ENCODE measurements at regions not wholly inside any gene's neighbourhood (a gene's known extent, or its start where the extent isn't known, plus 50 kb on each side); places are given as distances from the start of the nearest gene placed in this dataset.

DNA sequence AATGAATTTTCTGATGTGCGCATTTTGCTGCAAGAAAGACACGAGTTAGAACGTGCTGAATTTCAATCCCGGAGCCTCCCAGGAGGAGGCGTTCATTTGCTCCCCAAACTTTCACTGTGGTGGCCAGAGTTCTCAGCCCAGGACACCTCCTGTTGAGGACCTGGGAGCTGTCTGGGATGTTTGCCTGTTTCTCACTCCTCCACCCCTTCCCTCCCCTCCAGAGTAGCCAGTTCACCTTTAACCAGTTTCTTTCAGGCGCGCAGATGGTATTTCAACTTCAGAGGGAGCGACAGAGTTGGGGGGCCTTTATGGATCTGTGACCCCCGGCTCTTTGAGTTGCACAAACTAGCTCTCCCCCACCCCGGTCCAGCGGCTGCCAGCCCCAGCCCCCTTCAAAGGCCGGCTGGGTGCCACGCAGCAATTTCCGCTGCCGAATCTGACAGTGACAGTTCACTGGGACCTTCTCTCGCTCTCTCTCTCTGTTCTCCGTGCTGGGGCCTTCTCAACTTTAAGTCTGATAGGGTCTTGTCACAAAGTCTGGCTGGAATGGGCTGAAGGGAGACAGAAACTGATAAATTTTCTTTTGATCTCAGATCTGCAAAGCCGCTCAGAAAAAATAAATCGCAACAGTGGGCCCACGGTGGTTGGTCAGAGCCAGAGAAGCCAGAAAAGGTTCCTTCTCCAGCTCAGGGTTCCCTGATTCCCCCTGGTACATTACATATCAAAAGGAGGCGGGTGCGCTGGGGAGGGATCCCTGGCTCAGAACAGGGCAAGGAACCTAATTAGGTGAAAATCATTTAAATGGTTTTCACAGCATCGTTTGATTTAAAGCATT is 100.0 kb upstream of the STX18 start:
- TF ChIP-seq WT1 (tag by site-specific recombination; IDR thresholded peaks at IDR 0.05) (no peak), SCRT2 (tag by site-specific recombination; IDR thresholded peaks at IDR 0.05) (no peak), MEIS1 (CRISPR knock-in tag; IDR thresholded peaks at IDR 0.05; ENCODE audit: borderline replicate concordance) (no peak), ZNF654 (tag by site-specific recombination; IDR thresholded peaks at IDR 0.05; ENCODE audit: low read depth) (no peak), ZNF174 (tag by site-specific recombination; IDR thresholded peaks at IDR 0.05) (no peak), GLIS1 (tag by site-specific recombination; IDR thresholded peaks at IDR 0.05) (no peak), ZFP69B (tag by site-specific recombination; IDR thresholded peaks at IDR 0.05) (no peak), GLI4 (tag by site-specific recombination; IDR thresholded peaks at IDR 0.05) (no peak), ZSCAN23 (tag by site-specific recombination; IDR thresholded peaks at IDR 0.05) (no peak), ZNF335 (tag by site-specific recombination; conservative IDR thresholded peaks at IDR 0.05) (no peak), ZNF768 (tag by site-specific recombination; IDR thresholded peaks at IDR 0.05) (no peak), ZNF514 (tag by site-specific recombination; IDR thresholded peaks at IDR 0.05) (no peak), FEZF1 (tag by site-specific recombination; IDR thresholded peaks at IDR 0.05) (no peak), BCL11A (tag by site-specific recombination; IDR thresholded peaks at IDR 0.05; ENCODE audit: low read depth) (no peak), ZNF10 (tag by site-specific recombination; IDR thresholded peaks at IDR 0.05) (no peak), ZNF23 (tag by site-specific recombination; IDR thresholded peaks at IDR 0.05; ENCODE audit: borderline replicate concordance) (no peak), ZNF214 (tag by site-specific recombination; IDR thresholded peaks at IDR 0.05; ENCODE audit: borderline replicate concordance) (no peak)
- TF ChIP-seq, protein P1, sequence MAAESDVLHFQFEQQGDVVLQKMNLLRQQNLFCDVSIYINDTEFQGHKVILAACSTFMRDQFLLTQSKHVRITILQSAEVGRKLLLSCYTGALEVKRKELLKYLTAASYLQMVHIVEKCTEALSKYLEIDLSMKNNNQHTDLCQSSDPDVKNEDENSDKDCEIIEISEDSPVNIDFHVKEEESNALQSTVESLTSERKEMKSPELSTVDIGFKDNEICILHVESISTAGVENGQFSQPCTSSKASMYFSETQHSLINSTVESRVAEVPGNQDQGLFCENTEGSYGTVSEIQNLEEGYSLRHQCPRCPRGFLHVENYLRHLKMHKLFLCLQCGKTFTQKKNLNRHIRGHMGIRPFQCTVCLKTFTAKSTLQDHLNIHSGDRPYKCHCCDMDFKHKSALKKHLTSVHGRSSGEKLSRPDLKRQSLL (tag by site-specific recombination; IDR thresholded peaks at IDR 0.05), result no peak
- TF ChIP-seq, protein P2, sequence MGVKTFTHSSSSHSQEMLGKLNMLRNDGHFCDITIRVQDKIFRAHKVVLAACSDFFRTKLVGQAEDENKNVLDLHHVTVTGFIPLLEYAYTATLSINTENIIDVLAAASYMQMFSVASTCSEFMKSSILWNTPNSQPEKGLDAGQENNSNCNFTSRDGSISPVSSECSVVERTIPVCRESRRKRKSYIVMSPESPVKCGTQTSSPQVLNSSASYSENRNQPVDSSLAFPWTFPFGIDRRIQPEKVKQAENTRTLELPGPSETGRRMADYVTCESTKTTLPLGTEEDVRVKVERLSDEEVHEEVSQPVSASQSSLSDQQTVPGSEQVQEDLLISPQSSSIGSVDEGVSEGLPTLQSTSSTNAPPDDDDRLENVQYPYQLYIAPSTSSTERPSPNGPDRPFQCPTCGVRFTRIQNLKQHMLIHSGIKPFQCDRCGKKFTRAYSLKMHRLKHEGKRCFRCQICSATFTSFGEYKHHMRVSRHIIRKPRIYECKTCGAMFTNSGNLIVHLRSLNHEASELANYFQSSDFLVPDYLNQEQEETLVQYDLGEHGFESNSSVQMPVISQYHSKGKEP (tag by site-specific recombination; IDR thresholded peaks at IDR 0.05), result no peak
- Histone ChIP-seq H3K36me3 (ENCODE audit: control insufficient read depth in 2 of 2, insufficient read depth in 1 of 2, low read length in 2 of 2) (no peaks in the 10 kb centered on the region), H3K4me3 (ENCODE audit: low read depth, low read length) (no peak overlapping the region), H3K27ac (ENCODE audit: extremely low read depth, low read depth, low read length) (no peak overlapping the region), H3K4me1 (ENCODE audit: control insufficient read depth, insufficient read depth, low read length) (no peaks in the 10 kb centered on the region), H3K9me3 (ENCODE audit: control insufficient read depth, insufficient read depth, low read depth, low read length) (no peaks in the 10 kb centered on the region)
- CTCF ChIA-PET, result no interaction called here
- POLR2A ChIA-PET, result no interaction called here

DNA sequence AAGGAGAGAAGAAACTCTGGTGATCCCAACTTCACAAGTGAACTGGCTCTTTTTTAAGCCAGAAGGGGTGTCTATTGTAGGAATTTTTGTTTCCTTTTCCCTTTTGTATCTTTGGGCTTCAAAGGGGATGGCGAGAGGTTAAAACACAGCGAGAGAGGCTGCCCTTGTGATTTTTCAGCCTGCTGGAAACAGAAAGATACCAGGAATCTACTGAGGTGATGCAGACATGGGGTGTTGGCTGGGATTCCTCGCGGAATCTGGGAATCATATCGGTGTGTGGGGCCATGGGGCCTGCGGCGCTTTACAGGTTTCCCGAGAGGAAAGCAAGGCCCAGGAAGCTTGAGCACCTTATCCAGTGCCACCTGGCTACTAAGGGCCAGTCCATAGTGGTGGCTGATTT is 99.4 kb upstream of the STX18 start:
- ChIA-PET POLR2A (no interaction called here), CTCF (no interaction called here)
- H3K4me1 ChIP-seq (ENCODE audit: control insufficient read depth, insufficient read depth, low read length), result no peaks in the 10 kb centered on the region
- H3K4me3 ChIP-seq (ENCODE audit: low read depth, low read length), result no peak overlapping the region
- H3K36me3 ChIP-seq (ENCODE audit: control insufficient read depth in 2 of 2, insufficient read depth in 1 of 2, low read length in 2 of 2), result no peaks in the 10 kb centered on the region
- H3K27ac ChIP-seq (ENCODE audit: extremely low read depth, low read depth, low read length), result no peak overlapping the region
- no peaks in the 10 kb centered on the region for H3K9me3 ChIP-seq (ENCODE audit: control insufficient read depth, insufficient read depth, low read depth, low read length)
- TF ChIP-seq, protein P3, sequence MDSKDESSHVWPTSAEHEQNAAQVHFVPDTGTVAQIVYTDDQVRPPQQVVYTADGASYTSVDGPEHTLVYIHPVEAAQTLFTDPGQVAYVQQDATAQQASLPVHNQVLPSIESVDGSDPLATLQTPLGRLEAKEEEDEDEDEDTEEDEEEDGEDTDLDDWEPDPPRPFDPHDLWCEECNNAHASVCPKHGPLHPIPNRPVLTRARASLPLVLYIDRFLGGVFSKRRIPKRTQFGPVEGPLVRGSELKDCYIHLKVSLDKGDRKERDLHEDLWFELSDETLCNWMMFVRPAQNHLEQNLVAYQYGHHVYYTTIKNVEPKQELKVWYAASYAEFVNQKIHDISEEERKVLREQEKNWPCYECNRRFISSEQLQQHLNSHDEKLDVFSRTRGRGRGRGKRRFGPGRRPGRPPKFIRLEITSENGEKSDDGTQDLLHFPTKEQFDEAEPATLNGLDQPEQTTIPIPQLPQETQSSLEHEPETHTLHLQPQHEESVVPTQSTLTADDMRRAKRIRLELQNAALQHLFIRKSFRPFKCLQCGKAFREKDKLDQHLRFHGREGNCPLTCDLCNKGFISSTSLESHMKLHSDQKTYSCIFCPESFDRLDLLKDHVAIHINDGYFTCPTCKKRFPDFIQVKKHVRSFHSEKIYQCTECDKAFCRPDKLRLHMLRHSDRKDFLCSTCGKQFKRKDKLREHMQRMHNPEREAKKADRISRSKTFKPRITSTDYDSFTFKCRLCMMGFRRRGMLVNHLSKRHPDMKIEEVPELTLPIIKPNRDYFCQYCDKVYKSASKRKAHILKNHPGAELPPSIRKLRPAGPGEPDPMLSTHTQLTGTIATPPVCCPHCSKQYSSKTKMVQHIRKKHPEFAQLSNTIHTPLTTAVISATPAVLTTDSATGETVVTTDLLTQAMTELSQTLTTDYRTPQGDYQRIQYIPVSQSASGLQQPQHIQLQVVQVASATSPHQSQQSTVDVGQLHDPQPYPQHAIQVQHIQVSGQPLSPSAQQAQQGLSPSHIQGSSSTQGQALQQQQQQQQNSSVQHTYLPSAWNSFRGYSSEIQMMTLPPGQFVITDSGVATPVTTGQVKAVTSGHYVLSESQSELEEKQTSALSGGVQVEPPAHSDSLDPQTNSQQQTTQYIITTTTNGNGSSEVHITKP (tag by site-specific recombination; IDR thresholded peaks at IDR 0.05), result no peak
- TF ChIP-seq SP7 (tag by site-specific recombination; IDR thresholded peaks at IDR 0.05), result no peak
- no peak for TF ChIP-seq ZNF274 (IDR thresholded peaks at IDR 0.05; ENCODE audit: low read length)
- TF ChIP-seq ZNF274 (tag by site-specific recombination; IDR thresholded peaks at IDR 0.05; ENCODE audit: borderline replicate concordance), result no peak
- TF ChIP-seq ZNF366 (tag by site-specific recombination; conservative IDR thresholded peaks at IDR 0.05), result no peak
- TF ChIP-seq ZNF658 (tag by site-specific recombination; IDR thresholded peaks at IDR 0.05), result no peak
- TF ChIP-seq, protein P4, sequence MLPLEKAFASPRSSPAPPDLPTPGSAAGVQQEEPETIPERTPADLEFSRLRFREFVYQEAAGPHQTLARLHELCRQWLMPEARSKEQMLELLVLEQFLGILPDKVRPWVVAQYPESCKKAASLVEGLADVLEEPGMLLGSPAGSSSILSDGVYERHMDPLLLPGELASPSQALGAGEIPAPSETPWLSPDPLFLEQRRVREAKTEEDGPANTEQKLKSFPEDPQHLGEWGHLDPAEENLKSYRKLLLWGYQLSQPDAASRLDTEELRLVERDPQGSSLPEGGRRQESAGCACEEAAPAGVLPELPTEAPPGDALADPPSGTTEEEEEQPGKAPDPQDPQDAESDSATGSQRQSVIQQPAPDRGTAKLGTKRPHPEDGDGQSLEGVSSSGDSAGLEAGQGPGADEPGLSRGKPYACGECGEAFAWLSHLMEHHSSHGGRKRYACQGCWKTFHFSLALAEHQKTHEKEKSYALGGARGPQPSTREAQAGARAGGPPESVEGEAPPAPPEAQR (tag by site-specific recombination; IDR thresholded peaks at IDR 0.05), result no peak
- TF ChIP-seq, protein P5, sequence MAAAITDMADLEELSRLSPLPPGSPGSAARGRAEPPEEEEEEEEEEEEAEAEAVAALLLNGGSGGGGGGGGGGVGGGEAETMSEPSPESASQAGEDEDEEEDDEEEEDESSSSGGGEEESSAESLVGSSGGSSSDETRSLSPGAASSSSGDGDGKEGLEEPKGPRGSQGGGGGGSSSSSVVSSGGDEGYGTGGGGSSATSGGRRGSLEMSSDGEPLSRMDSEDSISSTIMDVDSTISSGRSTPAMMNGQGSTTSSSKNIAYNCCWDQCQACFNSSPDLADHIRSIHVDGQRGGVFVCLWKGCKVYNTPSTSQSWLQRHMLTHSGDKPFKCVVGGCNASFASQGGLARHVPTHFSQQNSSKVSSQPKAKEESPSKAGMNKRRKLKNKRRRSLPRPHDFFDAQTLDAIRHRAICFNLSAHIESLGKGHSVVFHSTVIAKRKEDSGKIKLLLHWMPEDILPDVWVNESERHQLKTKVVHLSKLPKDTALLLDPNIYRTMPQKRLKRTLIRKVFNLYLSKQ (tag by site-specific recombination; IDR thresholded peaks at IDR 0.05; ENCODE audit: borderline replicate concordance), result no peak

Data from HEK293 (cell line).